OCI-LY1 (cell line): ENCODE measurements at regions not wholly inside any gene's neighbourhood (a gene's known extent, or its start where the extent isn't known, plus 50 kb on each side); places are given as distances from the start of the nearest gene placed in this dataset.

Source experiments
- CTCF ChIP-seq: fragments of 200-600 bp; sonication (generic), shearing (Covaris generic); IDR thresholded peaks from 2 replicates; pipeline ENCODE4 v1.5.1; 2017; ENCODE audit warnings: mild to moderate bottlenecking, antibody characterized with exemption, low read length, moderate library complexity, mixed read lengths
- EZH2 ChIP-seq: fragments of 200-600 bp; sonication (generic), shearing (Covaris generic); IDR thresholded peaks from 2 replicates; pipeline ENCODE4 v1.8.0; 2017; ENCODE audit warnings: borderline replicate concordance, mixed run types, mild to moderate bottlenecking, antibody characterized with exemption, low read length, moderate library complexity, mixed read lengths

DNA sequence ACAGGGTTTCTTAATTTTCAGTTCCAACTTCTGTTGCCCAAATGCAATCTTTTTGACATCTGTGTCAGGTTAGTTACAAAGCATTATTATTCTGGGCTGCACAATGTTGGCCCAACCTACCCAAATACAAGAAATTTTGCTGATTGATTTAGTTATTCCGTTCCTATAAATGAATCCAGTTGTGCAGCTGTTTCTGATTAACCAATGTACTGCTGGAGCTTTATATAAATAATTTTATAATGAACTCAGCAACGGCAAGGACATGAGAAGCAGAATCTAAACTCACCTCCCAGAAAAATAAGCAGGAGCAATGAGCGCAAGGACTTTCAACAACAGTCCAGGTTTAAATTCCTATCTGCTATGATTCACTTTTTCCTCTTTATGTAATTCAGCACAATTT is 76.3 kb upstream of the WIPF1 start:
- no peak for TF ChIP-seq CTCF
- no peak for TF ChIP-seq EZH2
